AG10803 (cell line): ENCODE measurements at regions not wholly inside any gene's neighbourhood (a gene's known extent, or its start where the extent isn't known, plus 50 kb on each side); places are given as distances from the start of the nearest gene placed in this dataset.

Experiments used
- DNase-seq: peaks from one replicate; pipeline ENCODE4 v3.0.0; 2010; ENCODE audit warnings: low read depth
- H3K4me3 ChIP-seq: 2 replicates; pipeline ENCODE4 v1.5.1; 2011; ENCODE audit warnings: mild to moderate bottlenecking, low read length, control low read depth
- CTCF ChIP-seq: conservative IDR thresholded peaks from 2 replicates; pipeline ENCODE4 v1.5.1; 2011; ENCODE audit warnings: mild to moderate bottlenecking, low read length, control low read depth, inconsistent platforms

DNA sequence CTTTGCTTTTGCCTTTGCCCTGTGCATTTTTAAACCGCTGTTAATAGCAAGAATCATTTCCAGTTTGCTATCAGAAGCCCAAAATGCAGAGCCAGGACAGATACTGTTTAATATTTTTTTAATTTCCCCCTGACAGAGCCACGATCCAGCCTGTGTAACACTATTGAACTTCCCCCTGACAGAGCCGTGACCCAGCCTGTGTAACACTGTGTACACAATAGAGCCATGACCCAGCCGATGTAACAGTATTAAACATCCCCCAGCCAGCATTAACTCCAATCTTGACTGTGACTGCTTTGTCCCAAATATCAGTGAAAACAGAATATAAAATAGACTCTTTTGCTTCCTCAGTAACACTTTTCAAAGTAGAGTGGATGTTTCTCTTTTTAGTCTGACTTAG lies 607.9 kb upstream of the CDH5 start:
- DNase-seq = no peak
- TF ChIP-seq CTCF = no peak
- H3K4me3 ChIP-seq = no peak overlapping the region

DNA sequence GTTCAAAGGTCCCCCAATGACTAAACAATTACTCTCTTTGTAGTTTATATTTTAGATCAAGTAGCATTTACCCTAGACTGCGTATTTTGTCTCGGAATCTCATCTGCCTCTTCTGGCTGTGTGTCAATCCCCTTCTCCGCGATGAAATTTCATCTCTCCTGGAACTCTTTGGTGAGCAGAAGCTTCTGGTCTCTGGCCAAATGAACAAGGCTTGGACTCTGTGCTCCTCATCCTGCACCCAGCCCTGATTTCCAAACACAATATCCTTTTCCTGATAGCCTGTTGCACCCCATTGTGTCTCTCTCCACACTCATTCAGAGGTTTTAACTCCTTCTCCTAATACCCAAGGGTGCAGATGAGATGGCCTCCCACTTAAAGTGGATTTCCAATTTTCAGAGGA lies 609.4 kb upstream of the CDH5 start:
- H3K4me3 ChIP-seq = no peak overlapping the region
- TF ChIP-seq CTCF = no peak
- no peak for DNase-seq

DNA sequence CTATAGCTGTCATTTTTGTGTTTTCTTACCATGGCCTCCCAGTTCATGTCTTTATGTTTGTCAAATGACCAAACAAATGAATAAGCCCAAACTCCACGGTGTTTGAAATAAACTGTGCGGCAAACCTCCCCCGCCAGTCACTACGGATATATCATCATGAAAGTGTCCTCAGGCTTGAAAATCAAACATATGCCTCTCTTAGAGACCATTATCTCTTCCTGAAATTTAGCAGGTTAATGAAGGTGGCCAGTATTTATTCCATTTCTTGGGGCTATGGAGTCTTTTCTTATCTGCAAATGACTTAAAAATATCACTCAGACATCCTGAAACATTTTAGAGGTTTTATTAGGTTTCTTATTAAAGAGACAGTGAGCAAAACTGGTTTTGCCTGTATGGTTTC lies 610.3 kb upstream of the CDH5 start:
- H3K4me3 ChIP-seq = no peak overlapping the region
- no peak for TF ChIP-seq CTCF
- no peak for DNase-seq

DNA sequence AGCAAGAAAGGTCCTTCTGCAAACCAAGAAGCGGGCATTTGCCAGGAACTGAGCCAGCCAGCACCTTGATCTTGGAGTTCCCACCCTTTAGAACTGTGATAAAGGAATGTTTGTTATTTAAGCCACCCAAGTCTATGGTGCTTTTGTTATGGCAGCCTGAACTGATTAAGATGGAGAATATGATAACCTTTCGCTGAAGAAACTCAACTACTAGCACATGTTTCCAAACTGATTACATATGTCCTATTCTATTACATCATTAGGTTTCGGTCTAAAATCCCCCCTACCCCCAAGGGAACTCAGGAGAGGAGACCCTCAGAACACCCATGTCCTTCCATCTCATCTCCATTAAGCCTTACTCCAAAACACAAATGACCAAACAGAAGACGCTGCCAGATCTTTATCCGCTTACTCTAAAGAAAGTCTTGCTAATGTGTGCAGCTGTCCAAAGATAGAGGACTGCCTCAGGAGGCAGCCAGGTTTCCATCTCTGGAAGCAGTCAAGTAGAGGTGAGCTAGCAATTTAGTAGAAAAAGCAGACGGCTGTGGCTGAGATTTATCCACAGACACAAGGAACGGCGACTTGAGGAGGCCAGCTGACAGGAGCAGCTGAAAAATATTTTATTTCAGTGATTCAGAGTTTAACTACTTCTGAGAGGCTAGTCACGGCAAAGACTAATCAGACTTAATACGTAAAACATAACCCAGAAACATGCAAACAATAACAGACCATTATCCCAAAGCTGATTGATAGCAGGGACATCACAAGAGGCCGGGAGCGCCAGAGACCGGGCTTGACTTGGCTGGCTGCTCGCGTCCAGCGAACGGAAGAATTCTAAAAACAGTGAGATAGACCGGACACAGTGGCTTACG lies 611.4 kb upstream of the CDH5 start:
- H3K4me3 ChIP-seq = no peak overlapping the region
- no peak for TF ChIP-seq CTCF
- peak; percentile 87 for DNase-seq

DNA sequence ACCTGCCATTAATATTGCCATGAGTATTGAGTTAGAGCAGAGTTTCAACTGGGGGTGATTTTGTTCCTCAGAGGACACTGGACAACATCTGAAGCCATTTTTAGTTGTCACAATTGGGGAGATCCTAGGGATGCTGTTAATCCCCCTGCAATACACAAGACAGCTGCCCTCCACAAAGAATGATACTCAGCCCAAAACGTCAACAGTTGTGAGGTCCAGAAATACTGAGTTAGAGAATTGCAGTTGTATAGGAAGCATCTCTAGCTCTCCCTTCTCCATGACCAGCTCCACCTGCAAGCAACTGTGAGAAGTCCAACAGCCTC lies 614.0 kb upstream of the CDH5 start:
- no peak overlapping the region for H3K4me3 ChIP-seq
- no peak for DNase-seq
- TF ChIP-seq CTCF = no peak

DNA sequence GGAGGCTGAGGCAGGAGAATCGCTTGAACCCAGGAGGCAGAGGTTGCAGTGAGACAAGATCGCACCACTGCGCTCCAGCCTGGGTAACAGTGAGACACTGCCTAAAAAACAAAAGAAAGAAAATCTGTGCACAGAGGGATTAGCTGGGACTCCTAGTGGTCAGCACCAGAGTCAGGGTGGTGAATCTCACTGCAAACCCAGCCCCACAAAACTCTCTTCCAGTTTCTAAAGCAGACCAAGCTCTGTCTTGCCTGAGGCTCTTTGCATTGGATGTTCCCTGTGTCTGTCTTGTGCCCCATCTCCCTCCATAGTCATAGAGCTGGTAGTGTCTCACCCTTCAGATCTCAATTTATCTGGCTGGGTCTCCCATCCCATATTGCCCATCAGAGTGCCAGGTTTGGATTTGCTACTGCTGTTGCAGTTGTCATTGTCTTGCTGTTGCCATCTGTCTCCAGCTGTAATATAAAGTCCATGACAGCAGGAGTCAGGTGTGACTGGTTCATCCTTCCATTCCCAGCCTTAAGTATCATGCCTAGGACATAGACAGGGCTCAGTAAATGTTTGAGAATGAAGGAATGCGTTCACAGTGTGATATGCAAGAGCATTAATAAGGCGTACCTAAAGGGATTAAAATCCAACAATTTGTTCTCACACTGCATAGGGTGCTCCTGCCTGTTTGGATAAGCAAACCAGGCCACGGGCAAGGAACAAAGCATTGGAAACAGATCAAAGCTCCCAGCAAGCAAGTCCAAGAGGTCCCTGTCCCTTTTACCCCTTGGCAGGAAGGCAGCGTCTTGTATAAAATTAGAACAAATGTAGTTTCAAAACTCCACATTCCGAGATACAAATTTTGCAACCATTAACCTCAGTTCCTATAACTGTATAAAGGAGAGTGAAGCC lies 614.6 kb upstream of the CDH5 start:
- TF ChIP-seq CTCF = no peak
- no peak for DNase-seq
- H3K4me3 ChIP-seq = no peak overlapping the region
